Epithelial cell of esophagus (primary cell): ENCODE measurements at regions not wholly inside any gene's neighbourhood (a gene's known extent, or its start where the extent isn't known, plus 50 kb on each side); places are given as distances from the start of the nearest gene placed in this dataset.

ENCODE experiments used
- DNase-seq: peaks from one replicate; pipeline ENCODE4 v3.0.0; 2010; ENCODE audit warnings: low read depth
- H3K4me3 ChIP-seq: 2 replicates; pipeline ENCODE4 v1.5.1; 2011; ENCODE audit warnings: mild to moderate bottlenecking, low read length, control low read depth
- CTCF ChIP-seq: IDR thresholded peaks from 2 replicates; pipeline ENCODE4 v1.5.1; 2011; ENCODE audit warnings: low read depth, mild to moderate bottlenecking, low read length, control low read depth, inconsistent platforms; ENCODE audit not compliant: insufficient read depth; ENCODE audit errors: missing control alignments

- H3K4me3 ChIP-seq = no peak overlapping the region
- DNase-seq = no peak
- TF ChIP-seq CTCF = no peak
Observed at GRCh38 chr2:150702791-150703190, 215.3 kb upstream of the RND3 start.

GRCh38 chr2:150700666-150701580, 213.5 kb upstream of the RND3 start:
- TF ChIP-seq CTCF = no peak
- H3K4me3 ChIP-seq = no peak overlapping the region
- no peak for DNase-seq

GRCh38 chr2:150699218-150699617, 211.8 kb upstream of the RND3 start:
- DNase-seq = no peak
- no peak for TF ChIP-seq CTCF
- no peak overlapping the region for H3K4me3 ChIP-seq

GRCh38 chr2:150698016-150698661, 210.7 kb upstream of the RND3 start:
- no peak for TF ChIP-seq CTCF
- DNase-seq = peak; percentile 43
- no peak overlapping the region for H3K4me3 ChIP-seq

- no peak overlapping the region for H3K4me3 ChIP-seq
- no peak for TF ChIP-seq CTCF
- no peak for DNase-seq
Observed at GRCh38 chr2:150697596-150697995, 210.1 kb upstream of the RND3 start.

GRCh38 chr2:150695451-150696135, 208.1 kb upstream of the RND3 start:
- DNase-seq = no peak
- no peak for TF ChIP-seq CTCF
- H3K4me3 ChIP-seq = no peak overlapping the region
